Endothelial cell of umbilical vein (primary cell): ENCODE measurements at regions not wholly inside any gene's neighbourhood (a gene's known extent, or its start where the extent isn't known, plus 50 kb on each side); places are given as distances from the start of the nearest gene placed in this dataset.

Experiments used
- BruUV-seq: library from RNA; stranded (reverse); fragments of 400-500 nt; replicated peaks from 2 replicates; lab custom pipeline; 2021; lab: Mats Ljungman, UMichigan
- CTCF ChIA-PET: fragments of 300-600, 350-600 bp; sonication (Branson Sonifier 250); formaldehyde crosslinking; loops from one replicate; lab custom pipeline; 2021; ENCODE audit warnings: antibody characterized with exemption, inconsistent platforms; lab: Charles Lee
- POLR2A ChIA-PET: fragments of 300-600, 350-600 bp; sonication (Branson Sonifier 250); formaldehyde crosslinking; loops from one replicate; lab custom pipeline; 2021; ENCODE audit warnings: antibody characterized with exemption, inconsistent platforms; lab: Charles Lee
- DNase-seq: peaks from one replicate; pipeline ENCODE4 v3.0.0-alpha.2; 2011; ENCODE audit warnings: low read depth, low spot score
- FAIRE-seq: peaks from 2 replicates; lab custom pipeline; 2011; peaks lifted over from hg19 to GRCh38; lab: Jason Lieb, UNC
- H2AFZ ChIP-seq: 2 replicates; pipeline ENCODE4 v1.6.0; 2012; ENCODE audit warnings: low read depth, low read length, control low read depth, inconsistent platforms
- H3K27ac ChIP-seq: 2 replicates; pipeline ENCODE4 v1.5.1; 2011; ENCODE audit warnings: low read depth, mild to moderate bottlenecking, control low read depth, low read length, moderate library complexity; ENCODE audit not compliant: insufficient read depth
- H3K27me3 ChIP-seq, 2 experiments: 2 replicates each; pipeline versions ENCODE4 v1.6.0 to v1.6.1; 2011; ENCODE audit warnings: low read length in 2 of 2, mixed read lengths in 1 of 2; ENCODE audit not compliant: control insufficient read depth in 2 of 2, insufficient read depth in 2 of 2
- H3K36me3 ChIP-seq, 2 experiments: 2 replicates in 1 of 2; 3 replicates in 1 of 2; pipeline ENCODE4 v1.5.1; 2011; ENCODE audit warnings: low read length in 2 of 2, mild to moderate bottlenecking in 1 of 2, moderate library complexity in 1 of 2; ENCODE audit not compliant: control insufficient read depth in 2 of 2, insufficient read depth in 2 of 2; ENCODE audit errors: extremely low read depth in 1 of 2
- H3K4me1 ChIP-seq: 3 replicates; pipeline ENCODE4 v1.5.1; 2011; ENCODE audit warnings: mild to moderate bottlenecking, low read length; ENCODE audit not compliant: control insufficient read depth, insufficient read depth; ENCODE audit errors: extremely low read depth
- H3K4me2 ChIP-seq: 2 replicates; pipeline ENCODE4 v1.6.1; 2011; ENCODE audit warnings: low read length, control low read depth, mixed read lengths; ENCODE audit not compliant: insufficient read depth
- H3K4me3 ChIP-seq, 3 experiments: fragments of 200-600 bp in 1 of 3; sonication (generic), shearing (Covaris generic) in 1 of 3; replicated peaks in 1 of 3; 2 replicates each; pipeline ENCODE4 v1.5.1; 2011 to 2016; ENCODE audit warnings: control low read depth in 3 of 3, low read length in 3 of 3, mild to moderate bottlenecking in 2 of 3, inconsistent platforms in 1 of 3, low read depth in 1 of 3, moderate library complexity in 1 of 3; ENCODE audit not compliant: insufficient read depth in 1 of 3
- H3K79me2 ChIP-seq: 2 replicates; pipeline ENCODE4 v1.6.0; 2012; ENCODE audit warnings: low read length, inconsistent platforms; ENCODE audit not compliant: control insufficient read depth, insufficient read depth
- H3K9ac ChIP-seq: replicated peaks from 2 replicates; pipeline ENCODE3; 2011; ENCODE audit warnings: low read length, control low read depth; ENCODE audit not compliant: insufficient read depth; ENCODE audit errors: extremely low read depth
- H3K9me1 ChIP-seq: replicated peaks from 3 replicates; pipeline ENCODE4 v1.6.0; 2011; ENCODE audit warnings: mild to moderate bottlenecking, low read length; ENCODE audit not compliant: control insufficient read depth, insufficient read depth; ENCODE audit errors: extremely low read depth
- H3K9me3 ChIP-seq: replicated peaks from 2 replicates; pipeline ENCODE4 v1.5.1; 2012; ENCODE audit warnings: low read length, inconsistent platforms; ENCODE audit not compliant: control insufficient read depth, insufficient read depth
- H4K20me1 ChIP-seq: replicated peaks from 2 replicates; pipeline ENCODE3; 2011; ENCODE audit warnings: mild to moderate bottlenecking, low read length; ENCODE audit not compliant: control insufficient read depth, insufficient read depth; ENCODE audit errors: extremely low read depth
- EZH2 ChIP-seq: IDR thresholded peaks from 2 replicates; pipeline ENCODE4 v1.6.1; 2012; ENCODE audit warnings: borderline replicate concordance, low read depth, mild to moderate bottlenecking, moderate library complexity, low read length, inconsistent platforms; ENCODE audit not compliant: severe bottlenecking
- FOS ChIP-seq: IDR thresholded peaks from 2 replicates; pipeline ENCODE4 v1.6.1; 2011; ENCODE audit warnings: mild to moderate bottlenecking, low read length, moderate library complexity, borderline replicate concordance; ENCODE audit not compliant: insufficient read depth
- GATA2 ChIP-seq: IDR thresholded peaks from 2 replicates; pipeline ENCODE4 v1.7.0; 2011; ENCODE audit warnings: low read depth, mild to moderate bottlenecking, moderate library complexity, mixed read lengths, low read length; ENCODE audit not compliant: insufficient read length, insufficient read depth
- JUN ChIP-seq: IDR thresholded peaks from 2 replicates; pipeline ENCODE4 v1.6.1; 2011; ENCODE audit warnings: borderline replicate concordance, low read depth; ENCODE audit not compliant: insufficient read length, insufficient read depth
- MYC ChIP-seq: IDR thresholded peaks from one replicate; pipeline ENCODE4 v1.6.1; 2011; ENCODE audit warnings: mild to moderate bottlenecking, low read depth, low read length
- POLR2A ChIP-seq: IDR thresholded peaks from 2 replicates; pipeline ENCODE4 v1.6.1; 2012; ENCODE audit warnings: low read depth, mild to moderate bottlenecking, control low read depth, low read length
- POLR2AphosphoS5 ChIP-seq: IDR thresholded peaks from 2 replicates; pipeline ENCODE4 v1.6.1; 2012; ENCODE audit warnings: low read depth, mild to moderate bottlenecking, control low read depth, low read length, moderate library complexity; ENCODE audit not compliant: insufficient read depth
- dilution Hi-C: fragments of 300-500 bp; cut with MboI; formaldehyde crosslinking; loops from one replicate; pipeline ENCODE4 v1.15.0; 2019; ENCODE audit warnings: low sequenced_read_pairs; ENCODE audit not compliant: extremely low pct_ligation_motif_present
- intact Hi-C: fragments of 100-400 bp; cut with micrococcal nuclease; formaldehyde crosslinking; loops from one replicate; pipeline ENCODE4 v1.10.0; 2022
- TF ChIP-seq, protein P1 (sequence below): IDR thresholded peaks from 2 replicates; pipeline ENCODE4 v1.6.1; 2011; ENCODE audit not compliant: insufficient read depth, insufficient read length
- TF ChIP-seq, protein P2 (sequence below), 2 donors: IDR thresholded peaks; 1 replicate in 1 of 2; 2 replicates in 1 of 2; pipeline ENCODE4 v1.5.1; 2011; ENCODE audit warnings: low read length in 2 of 2, mild to moderate bottlenecking in 2 of 2, moderate library complexity in 2 of 2, control low read depth in 1 of 2, inconsistent platforms in 1 of 2, low read depth in 1 of 2; ENCODE audit not compliant: insufficient read depth in 1 of 2; ENCODE audit errors: extremely low read depth in 1 of 2

DNA sequence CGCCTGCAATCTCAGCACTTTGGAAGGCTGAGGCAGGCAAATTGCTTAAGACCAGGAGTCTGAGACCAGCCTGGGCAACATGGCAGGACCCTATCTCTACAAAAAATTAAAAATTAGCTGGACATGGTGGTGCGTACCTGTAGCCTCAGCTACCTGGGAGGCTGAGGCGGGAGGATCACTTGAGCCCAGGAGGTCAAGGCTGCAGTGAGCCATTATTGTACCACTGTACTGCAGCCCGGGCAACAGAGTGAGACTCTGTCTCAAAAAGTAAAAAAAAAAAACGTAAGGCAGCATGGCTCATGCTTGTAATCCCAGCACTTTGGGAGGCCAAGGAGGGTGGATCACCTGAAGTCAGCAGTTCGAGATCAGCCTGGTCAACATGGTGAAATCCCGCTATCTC is 263.6 kb downstream of the PARN start:
- dilution Hi-C loops: no loop called here
- intact Hi-C loops: no loop called here
- CTCF ChIA-PET: no interaction called here
- H3K4me3 ChIP-seq: no peak overlapping the region
- DNase-seq (no peak), FAIRE-seq (no peak)
- H3K4me1 ChIP-seq: no peaks in the 10 kb centered on the region
- no TSS peak for BruUV-seq
- POLR2A ChIA-PET: no interaction called here
- no peaks in the 10 kb centered on the region for H3K36me3 ChIP-seq
- no peak overlapping the region for H3K4me2 ChIP-seq
- H3K9me3 ChIP-seq: no peaks in the 10 kb centered on the region
- no peak overlapping the region for H3K9ac ChIP-seq
- H3K79me2 ChIP-seq: no peaks in the 10 kb centered on the region
- no peak overlapping the region for H2AFZ ChIP-seq
- H3K9me1 ChIP-seq: no peaks in the 10 kb centered on the region
- no peaks in the 10 kb centered on the region for H4K20me1 ChIP-seq
- H3K27me3 ChIP-seq: no peaks in the 10 kb centered on the region
- TF ChIP-seq JUN: no peak
- TF ChIP-seq POLR2A: no peak
- TF ChIP-seq POLR2AphosphoS5: no peak
- TF ChIP-seq FOS: no peak
- no peak for TF ChIP-seq GATA2
- no peak for TF ChIP-seq MYC
- TF ChIP-seq, protein P1, sequence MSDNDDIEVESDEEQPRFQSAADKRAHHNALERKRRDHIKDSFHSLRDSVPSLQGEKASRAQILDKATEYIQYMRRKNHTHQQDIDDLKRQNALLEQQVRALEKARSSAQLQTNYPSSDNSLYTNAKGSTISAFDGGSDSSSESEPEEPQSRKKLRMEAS: no peak
- TF ChIP-seq, protein P2, sequence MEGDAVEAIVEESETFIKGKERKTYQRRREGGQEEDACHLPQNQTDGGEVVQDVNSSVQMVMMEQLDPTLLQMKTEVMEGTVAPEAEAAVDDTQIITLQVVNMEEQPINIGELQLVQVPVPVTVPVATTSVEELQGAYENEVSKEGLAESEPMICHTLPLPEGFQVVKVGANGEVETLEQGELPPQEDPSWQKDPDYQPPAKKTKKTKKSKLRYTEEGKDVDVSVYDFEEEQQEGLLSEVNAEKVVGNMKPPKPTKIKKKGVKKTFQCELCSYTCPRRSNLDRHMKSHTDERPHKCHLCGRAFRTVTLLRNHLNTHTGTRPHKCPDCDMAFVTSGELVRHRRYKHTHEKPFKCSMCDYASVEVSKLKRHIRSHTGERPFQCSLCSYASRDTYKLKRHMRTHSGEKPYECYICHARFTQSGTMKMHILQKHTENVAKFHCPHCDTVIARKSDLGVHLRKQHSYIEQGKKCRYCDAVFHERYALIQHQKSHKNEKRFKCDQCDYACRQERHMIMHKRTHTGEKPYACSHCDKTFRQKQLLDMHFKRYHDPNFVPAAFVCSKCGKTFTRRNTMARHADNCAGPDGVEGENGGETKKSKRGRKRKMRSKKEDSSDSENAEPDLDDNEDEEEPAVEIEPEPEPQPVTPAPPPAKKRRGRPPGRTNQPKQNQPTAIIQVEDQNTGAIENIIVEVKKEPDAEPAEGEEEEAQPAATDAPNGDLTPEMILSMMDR (IDR thresholded peaks at IDR 0.05; ENCODE audit: extremely low read depth in 1 of 2, insufficient read depth in 1 of 2, low read depth in 1 of 2, low read length in 2 of 2): no peak
- no peak for TF ChIP-seq EZH2
- H3K27ac ChIP-seq: no peak overlapping the region
